Mesothelial cell of epicardium (in vitro differentiated cells): ENCODE measurements at regions not wholly inside any gene's neighbourhood (a gene's known extent, or its start where the extent isn't known, plus 50 kb on each side); places are given as distances from the start of the nearest gene placed in this dataset.

ENCODE experiments used
- DNase-seq, 2 experiments: peaks; one replicate each; pipeline ENCODE4 v3.0.0; 2021; ENCODE audit warnings: low spot score in 2 of 2; ENCODE audit not compliant: unreplicated experiment in 2 of 2
- H3K27ac Mint-ChIP-seq: 2 replicates; pipeline ENCODE4 v1.8.0; 2021; ENCODE audit warnings: mixed read lengths
- H3K27me3 Mint-ChIP-seq: 2 replicates; pipeline ENCODE4 v1.8.0; 2021; ENCODE audit warnings: low read depth, mixed read lengths
- H3K36me3 Mint-ChIP-seq: 2 replicates; pipeline ENCODE4 v1.8.0; 2021; ENCODE audit warnings: mixed read lengths
- H3K4me1 Mint-ChIP-seq: 2 replicates; pipeline ENCODE4 v1.8.0; 2021; ENCODE audit warnings: mixed read lengths
- H3K4me3 Mint-ChIP-seq: 2 replicates; pipeline ENCODE4 v1.8.0; 2021; ENCODE audit warnings: mild to moderate bottlenecking, moderate library complexity, mixed read lengths
- H3K9me3 Mint-ChIP-seq: 2 replicates; pipeline ENCODE4 v1.8.0; 2021; ENCODE audit warnings: mixed read lengths
- TF ChIP-seq, protein P1 (sequence below): fragments of 200-600 bp; sonication (generic); IDR thresholded peaks from one replicate; pipeline ENCODE4 v1.5.0; 2021; ENCODE audit warnings: antibody characterized with exemption; ENCODE audit not compliant: unreplicated experiment

DNA sequence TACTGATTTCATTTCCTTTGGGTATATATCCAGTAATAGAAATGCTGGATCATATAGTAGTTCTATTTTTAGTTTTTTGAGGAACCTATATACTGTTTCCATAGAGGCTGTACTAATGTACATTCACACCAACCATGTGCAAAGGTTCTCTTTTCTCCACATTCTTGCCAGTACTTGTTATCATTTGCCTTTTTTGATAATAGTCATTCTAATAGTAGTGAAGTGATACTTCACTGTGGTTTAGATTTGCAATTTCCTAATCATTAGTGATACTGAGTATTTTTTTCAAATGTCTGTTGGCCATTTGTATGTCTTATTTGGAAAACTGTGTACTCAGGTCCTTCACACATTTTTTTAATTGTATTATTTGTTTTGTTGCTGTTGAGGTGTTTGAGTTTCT lies 148.2 kb upstream of the NAV3 start:
- Mint-ChIP-seq H3K36me3 (no peaks in the 10 kb centered on the region), H3K27me3 (peaks cover 8% of the 10 kb centered on the region), H3K27ac (no peak overlapping the region), H3K4me1 (peaks cover 20% of the 10 kb centered on the region), H3K9me3 (no peaks in the 10 kb centered on the region), H3K4me3 (no peak overlapping the region)
- TF ChIP-seq, protein P1, sequence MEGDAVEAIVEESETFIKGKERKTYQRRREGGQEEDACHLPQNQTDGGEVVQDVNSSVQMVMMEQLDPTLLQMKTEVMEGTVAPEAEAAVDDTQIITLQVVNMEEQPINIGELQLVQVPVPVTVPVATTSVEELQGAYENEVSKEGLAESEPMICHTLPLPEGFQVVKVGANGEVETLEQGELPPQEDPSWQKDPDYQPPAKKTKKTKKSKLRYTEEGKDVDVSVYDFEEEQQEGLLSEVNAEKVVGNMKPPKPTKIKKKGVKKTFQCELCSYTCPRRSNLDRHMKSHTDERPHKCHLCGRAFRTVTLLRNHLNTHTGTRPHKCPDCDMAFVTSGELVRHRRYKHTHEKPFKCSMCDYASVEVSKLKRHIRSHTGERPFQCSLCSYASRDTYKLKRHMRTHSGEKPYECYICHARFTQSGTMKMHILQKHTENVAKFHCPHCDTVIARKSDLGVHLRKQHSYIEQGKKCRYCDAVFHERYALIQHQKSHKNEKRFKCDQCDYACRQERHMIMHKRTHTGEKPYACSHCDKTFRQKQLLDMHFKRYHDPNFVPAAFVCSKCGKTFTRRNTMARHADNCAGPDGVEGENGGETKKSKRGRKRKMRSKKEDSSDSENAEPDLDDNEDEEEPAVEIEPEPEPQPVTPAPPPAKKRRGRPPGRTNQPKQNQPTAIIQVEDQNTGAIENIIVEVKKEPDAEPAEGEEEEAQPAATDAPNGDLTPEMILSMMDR, result no peak
- DNase-seq, result no peak

DNA sequence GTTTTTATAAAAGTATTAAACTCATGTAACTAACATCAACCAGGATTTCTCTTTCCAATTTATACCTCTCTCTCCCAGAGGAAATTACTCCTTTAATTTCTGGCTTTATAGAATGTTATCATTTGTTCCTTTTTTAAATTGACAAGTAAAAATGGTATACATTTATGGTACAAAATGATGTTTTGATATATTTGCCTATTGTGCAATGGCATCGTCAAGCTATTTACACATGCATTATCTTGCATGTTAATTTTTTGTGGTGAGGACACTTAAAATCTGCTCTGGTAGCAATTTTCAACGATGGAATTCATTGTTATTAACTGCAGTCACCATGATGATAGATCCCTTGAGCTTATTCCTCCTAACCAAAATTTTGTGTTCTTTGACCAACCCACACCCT lies 149.0 kb upstream of the NAV3 start:
- H3K9me3 Mint-ChIP-seq, result no peaks in the 10 kb centered on the region

DNA sequence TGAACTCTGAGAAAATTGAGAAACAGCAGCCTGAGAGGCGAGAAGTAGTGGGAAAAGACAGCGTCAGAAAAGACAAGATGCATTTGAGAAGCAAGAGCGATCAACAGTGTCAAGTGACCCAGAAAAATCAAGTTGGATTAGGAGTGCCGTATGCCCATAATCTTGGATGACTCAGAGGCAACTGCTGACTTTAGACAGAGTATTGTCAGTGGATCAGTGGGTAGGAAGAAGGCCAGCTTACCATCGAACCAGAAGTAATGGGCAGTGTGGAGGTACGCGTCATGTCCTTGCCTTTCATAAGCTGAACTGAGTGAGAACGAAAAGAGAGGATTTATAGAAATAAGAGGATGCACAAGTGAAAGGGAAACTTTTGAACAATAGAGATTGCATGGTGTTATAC lies 151.0 kb upstream of the NAV3 start:
- no peak for DNase-seq
- no peak overlapping the region for H3K27ac Mint-ChIP-seq
- H3K27me3 Mint-ChIP-seq, result peaks cover 8% of the 10 kb centered on the region
- H3K4me3 Mint-ChIP-seq, result no peak overlapping the region
- peaks cover 11% of the 10 kb centered on the region for H3K4me1 Mint-ChIP-seq
- H3K36me3 Mint-ChIP-seq, result no peaks in the 10 kb centered on the region
- TF ChIP-seq, protein P1, result no peak
- H3K9me3 Mint-ChIP-seq, result no peaks in the 10 kb centered on the region

More for the DNA sequence above, 149.0 kb upstream of the NAV3 start:
- Mint-ChIP-seq H3K36me3 (no peaks in the 10 kb centered on the region), H3K27ac (no peak overlapping the region), H3K27me3 (peaks cover 8% of the 10 kb centered on the region), H3K4me3 (no peak overlapping the region), H3K4me1 (peaks cover 15% of the 10 kb centered on the region)
- no peak for DNase-seq
- TF ChIP-seq, protein P1, result no peak

GRCh38 chr12:77678621-77679020 lies 152.1 kb upstream of the NAV3 start:
- peaks cover 8% of the 10 kb centered on the region for H3K27me3 Mint-ChIP-seq
- DNase-seq, result no peak
- peak overlapping the region; percentile 73 for H3K27ac Mint-ChIP-seq
- TF ChIP-seq, protein P1, result no peak
- no peaks in the 10 kb centered on the region for H3K36me3 Mint-ChIP-seq
- no peaks in the 10 kb centered on the region for H3K9me3 Mint-ChIP-seq
- H3K4me3 Mint-ChIP-seq, result no peak overlapping the region
- H3K4me1 Mint-ChIP-seq, result peaks cover 11% of the 10 kb centered on the region

DNA sequence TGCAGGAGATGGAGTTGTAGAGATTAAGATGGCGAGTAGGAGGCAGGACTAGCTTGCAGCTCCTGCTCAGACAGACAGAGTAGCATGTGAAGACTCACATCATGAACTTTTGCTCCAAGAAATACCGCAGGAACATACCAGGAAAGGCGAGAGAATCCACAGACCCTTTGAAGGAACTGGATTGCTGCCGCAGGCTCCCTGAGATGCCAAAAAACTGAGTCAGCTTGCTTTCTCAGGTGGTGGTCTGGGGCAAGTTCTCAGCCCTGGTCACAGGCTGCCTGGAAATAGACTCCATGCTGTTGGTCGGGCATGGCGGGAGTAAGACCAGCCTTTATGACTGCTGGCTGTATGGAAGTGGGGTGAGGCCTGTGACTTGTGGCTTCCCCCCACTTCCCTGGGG lies 163.6 kb upstream of the NAV3 start:
- no peak overlapping the region for H3K4me3 Mint-ChIP-seq
- H3K27me3 Mint-ChIP-seq, result peaks cover 13% of the 10 kb centered on the region
- no peak overlapping the region for H3K27ac Mint-ChIP-seq
- H3K9me3 Mint-ChIP-seq, result peaks cover 33% of the 10 kb centered on the region
- TF ChIP-seq, protein P1, result no peak
- H3K4me1 Mint-ChIP-seq, result no peaks in the 10 kb centered on the region
- no peak for DNase-seq
- H3K36me3 Mint-ChIP-seq, result no peaks in the 10 kb centered on the region

- TF ChIP-seq, protein P1, result no peak
- Mint-ChIP-seq H3K9me3 (no peaks in the 10 kb centered on the region), H3K27ac (no peak overlapping the region), H3K4me3 (no peak overlapping the region), H3K27me3 (peaks cover 2% of the 10 kb centered on the region), H3K36me3 (no peaks in the 10 kb centered on the region), H3K4me1 (peaks cover 25% of the 10 kb centered on the region)
- no peak for DNase-seq
Observed at GRCh38 chr12:77648716-77649115, 182.0 kb upstream of the NAV3 start.
